ENCODE measurements at regions not wholly inside any gene's neighbourhood (a gene's known extent, or its start where the extent isn't known, plus 50 kb on each side); places are given as distances from the start of the nearest gene placed in this dataset.

DNA sequence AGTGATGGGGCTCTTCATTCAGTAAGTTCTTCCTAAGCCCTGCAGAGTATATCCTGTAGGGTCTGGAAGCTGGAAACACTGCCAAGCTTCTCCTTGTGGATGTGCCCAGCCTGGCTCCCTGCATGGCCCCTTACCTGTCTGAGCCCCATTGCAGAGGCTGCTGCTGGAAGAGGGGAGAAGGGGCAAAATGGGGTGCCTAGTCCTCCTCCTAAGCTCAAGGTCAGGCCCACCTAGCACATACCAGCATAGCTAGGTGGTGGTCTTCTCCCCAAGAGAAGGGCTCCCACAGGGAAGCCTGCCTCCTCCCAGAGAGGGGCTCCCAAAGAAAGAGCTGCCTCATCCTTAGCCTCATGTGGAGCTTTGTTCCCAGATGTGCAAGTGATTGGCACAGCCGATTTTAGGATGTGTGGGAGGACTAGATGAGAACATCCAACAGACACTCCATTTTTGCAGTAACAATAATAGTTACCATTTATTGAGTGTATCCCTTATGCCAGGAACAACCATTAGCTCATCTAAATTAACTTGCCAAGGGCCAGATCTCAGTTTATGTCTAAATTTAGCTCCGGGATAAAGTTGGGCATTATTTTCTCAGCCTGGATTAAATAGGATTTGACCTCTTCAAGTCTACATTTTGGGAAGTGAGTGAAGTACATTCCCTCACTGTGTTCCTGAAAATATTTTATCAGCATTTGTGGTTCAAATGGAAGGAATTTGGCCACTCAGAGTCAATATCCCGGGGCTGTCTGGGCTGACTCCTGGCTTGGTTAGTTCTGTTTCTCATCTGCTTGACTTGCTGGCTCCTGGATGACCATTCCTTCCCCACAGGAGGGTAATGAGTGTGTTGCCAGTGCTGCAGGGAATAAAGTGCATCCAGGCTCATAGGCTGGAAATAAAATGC lies 291.1 kb upstream of the ROPN1 start:
- DNase-seq, result no peak

DNA sequence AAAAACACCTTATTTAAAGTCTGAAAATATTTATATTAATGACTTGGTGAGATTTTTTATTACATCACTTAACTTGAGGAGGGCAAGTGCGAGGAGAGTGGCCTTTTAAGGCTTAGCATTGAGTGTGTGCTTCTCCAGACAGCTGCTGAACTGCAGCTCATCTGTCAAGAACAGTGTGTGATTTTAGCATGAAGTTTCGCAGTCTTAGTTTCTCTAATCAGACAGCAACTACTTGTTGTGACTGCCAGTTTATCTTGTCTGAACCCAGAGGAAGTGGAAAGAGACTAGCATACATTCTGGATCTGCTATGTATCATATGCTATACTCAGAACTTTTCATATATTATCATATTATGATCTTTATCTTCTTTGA lies 291.7 kb upstream of the ROPN1 start:
- no peak for DNase-seq

DNA sequence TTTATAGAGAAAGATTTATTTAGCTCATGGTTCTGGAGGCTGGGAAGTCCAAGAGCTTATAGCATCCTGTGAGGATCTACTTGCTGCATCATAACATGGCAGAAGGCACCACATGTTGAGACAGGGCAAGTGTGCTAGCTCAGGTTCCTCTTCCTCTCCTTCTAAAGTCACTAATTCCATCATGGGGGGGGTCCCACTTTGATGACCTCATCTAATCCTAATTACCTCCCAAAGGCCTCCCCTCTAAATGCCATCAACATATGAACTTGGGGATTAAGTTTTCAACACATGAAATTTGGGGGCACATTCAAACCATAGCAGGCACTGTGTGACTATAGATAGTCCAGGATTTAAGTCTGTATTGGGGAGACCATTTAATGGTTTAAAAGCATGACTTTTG lies 297.1 kb upstream of the ROPN1 start:
- DNase-seq, result no peak

DNA sequence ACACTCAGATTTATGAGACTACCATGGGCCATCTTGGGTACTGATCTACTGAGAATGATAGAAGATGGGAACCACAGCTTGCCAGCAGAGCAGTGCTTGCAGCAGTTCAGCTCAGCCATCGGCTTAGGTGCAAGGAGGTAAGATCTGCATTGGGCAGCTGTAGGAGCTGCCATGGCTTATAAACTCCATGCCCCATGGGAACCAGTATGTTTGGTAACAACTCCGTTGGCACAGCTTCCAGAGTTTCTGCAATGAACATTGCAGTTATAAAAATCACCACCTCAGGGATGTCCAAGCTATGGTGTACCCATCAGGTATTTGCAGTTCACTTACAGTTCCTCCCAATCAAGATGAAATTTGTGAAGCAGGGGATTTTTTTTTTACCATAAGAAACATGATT lies 299.1 kb upstream of the ROPN1 start:
- DNase-seq, result no peak

DNA sequence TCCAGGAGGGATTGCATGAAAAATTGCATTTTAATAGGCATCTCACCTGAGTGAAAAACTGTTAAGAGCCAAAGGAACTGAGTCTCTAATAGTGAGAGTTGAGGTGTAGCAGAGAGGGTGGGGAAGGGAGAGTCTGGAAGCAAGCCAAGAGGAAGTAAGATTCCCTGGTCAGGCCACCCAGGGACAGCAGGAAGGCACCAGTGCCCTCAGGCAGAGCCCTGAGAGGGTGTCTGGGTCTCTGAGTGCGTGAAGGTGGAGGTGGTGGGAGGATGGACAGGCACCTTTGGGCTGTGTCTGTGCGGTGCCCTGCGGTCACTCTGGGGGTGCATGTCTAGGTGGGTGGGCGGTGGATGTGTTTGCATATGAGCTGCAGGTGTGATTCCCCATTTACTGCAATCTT lies 300.4 kb upstream of the ROPN1 start:
- DNase-seq, result peak; percentile 7 to 64 (median 56)

DNA sequence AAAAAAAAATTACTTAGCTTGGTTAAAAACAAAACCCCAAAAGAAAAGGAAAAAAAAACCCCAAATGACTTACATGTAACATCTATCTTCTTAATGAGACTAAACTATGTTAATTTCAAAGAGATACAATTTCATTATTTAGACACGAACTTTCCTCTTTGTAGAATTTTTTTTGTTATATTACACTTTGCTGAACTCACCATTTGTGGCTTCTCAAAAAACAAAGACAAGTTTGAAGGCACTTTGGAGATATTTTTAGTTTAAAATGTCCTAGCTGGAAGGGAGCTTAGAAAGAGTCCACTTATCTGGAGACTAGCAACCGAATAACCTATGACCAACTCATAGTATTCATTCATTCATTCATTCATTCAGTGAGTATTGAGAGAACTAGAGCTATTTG lies 301.7 kb upstream of the ROPN1 start:
- DNase-seq, result no peak

DNA sequence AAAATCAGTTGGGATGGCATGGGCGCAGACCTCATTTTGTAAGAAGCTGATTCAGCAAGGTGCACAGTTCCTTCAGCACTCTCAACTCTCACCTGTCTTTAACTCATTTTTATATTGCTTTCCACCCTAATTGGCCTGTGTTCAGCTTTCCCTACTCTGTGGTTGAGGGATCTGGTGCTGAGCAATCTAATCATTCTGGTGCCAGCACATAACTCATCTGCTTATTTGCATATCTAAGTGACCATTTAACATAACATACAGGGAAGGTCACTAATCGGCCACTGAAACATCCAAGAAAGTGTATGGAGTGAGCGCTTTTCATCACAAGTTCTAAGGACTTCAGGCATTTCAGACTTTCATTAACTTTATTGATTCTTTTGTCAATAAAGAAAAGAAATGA lies 303.4 kb upstream of the ROPN1 start:
- DNase-seq, result peak in 1 of 3 experiments; percentile 7

DNA sequence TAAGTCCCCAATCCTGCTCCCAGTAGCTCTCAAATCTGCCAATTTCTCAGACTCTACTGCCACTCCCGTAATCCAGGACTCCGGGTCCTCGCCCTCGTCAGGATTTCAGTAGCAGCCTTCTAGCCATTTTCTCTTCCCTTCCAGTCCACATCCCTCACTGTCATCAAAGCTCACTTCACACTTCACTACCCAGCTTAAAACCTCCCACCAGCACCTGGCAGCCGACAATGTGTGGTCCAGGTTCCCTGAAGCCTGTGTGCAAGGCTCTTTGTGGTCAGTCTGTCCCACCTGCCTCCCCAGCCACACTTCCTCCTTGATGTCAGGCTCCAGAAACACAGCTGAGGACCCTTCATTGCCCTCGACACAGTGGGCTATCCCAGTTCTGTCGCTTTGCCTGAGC lies 304.5 kb upstream of the ROPN1 start:
- DNase-seq, result peak in 2 of 3 experiments; percentile 15 to 16

DNA sequence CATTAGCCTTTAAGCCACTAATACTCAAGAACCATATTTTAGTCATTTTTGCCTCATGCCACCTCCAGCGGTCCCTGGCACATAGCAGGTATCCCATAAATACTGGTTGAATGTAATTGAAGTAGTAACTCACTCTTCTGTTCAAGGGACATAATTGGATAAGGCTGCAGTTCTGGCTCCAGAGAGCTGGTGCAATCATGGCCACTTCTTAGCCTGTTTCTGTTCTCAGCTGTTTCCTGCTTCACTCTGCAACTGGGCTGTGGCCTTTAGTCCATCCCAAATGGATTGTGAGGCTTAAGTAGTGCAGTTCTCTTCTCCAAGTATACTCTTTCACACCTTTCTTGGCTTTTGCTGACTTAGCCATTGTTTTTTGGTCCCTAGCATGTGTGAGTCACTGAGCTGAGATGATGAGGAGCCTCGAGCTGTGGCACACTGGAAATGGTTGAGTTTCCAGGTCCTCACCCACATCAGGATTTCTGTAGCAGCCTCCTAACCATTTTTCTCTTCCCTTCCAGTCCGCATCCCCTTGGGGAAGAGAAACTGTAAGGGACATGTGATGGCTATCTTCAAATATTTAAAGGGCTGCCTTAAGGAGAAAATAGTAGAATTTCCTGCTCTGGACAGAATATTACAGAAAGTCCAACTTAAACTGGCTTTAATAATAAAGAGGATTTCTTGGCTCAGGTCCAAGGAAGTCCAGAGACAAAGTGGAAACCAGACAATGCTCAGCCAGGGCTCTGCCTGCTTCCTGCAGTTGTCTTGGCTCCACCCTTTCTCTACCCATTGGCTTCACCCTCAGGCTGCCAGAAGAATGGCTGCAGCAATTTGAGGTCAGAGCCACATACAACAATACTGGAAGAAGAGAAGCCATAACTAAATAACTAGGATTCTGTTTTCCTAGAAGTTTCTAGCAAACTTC lies 305.4 kb upstream of the ROPN1 start:
- DNase-seq, result peak in 2 of 3 experiments; percentile 9 to 36

DNA sequence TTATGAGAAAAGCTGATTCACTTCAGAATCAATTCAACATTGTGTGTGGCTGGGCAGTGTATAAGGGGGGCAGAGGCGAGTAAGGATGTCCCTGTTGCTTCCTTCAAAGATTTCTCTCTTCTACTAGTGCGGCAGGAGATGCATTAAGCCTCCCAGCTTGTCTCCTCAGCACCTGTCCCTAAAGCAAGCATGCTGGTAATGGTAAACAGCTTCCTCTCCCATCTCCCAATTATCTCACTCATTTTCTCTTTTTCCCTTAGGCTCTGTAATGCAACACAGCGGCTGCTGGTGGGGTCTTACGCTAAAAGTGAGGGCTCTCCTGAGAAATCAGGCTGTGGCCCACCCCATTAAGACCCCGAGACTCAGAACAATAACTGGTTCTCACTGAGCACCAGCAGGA lies 306.4 kb upstream of the ROPN1 start:
- peak in 1 of 3 experiments; percentile 25 for DNase-seq

DNA sequence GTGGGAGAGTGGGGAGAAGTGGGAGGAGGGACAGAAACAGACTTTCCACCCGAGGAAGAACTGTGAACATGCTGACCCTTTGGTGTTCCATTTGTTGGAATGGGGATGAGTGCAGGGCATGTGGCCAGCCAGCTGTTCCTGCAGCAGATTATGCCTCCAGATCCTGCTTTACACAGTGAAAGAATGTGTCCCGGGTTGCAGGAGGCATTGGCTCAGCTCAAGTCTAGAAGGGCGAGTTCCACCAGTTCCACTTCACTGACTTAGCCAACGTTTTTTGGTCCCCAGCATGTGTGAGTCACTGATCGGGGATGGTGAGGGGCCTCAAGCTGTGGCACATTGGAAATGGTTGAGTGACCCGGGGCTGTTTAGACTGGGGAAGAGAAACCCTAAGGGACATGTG lies 307.0 kb upstream of the ROPN1 start:
- DNase-seq, result no peak

DNA sequence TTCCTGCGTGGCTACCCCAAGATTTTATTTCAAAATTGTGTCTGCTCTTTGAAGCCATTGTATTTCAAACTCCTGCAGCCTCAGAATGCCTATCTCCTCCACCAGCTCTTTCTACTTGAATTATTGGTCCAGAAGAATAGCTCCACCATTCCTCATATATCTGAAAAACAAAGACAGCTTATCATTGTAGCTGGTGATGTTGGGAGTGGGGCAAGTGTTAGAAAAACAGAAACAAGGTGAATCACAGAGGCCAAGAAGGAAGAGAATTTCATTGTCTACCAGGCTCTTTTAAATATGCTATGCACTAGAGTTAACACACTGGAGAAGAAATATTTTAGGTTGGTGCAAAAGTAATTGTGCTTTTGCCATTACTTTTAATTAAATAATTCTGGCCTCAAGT lies 307.9 kb upstream of the ROPN1 start:
- DNase-seq, result no peak

DNA sequence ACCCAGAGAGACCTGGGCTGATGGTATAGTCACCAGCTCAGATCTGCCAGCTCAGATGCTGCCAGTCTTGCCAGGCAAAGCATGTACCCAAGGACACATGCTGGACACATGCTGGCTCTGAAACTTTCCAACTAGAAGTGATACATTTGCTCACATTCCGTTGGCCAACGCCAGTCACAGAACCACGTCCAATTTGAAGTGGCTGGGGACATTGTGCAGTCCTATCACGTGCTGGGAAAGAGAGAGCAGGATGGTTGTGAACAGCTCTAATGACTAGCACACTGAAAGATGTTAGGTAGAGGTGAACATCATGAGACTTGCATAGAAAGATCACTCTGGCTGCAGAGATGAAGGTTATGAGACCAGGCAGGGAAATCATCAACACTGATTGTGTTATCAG lies 308.5 kb upstream of the ROPN1 start:
- no peak for DNase-seq

DNA sequence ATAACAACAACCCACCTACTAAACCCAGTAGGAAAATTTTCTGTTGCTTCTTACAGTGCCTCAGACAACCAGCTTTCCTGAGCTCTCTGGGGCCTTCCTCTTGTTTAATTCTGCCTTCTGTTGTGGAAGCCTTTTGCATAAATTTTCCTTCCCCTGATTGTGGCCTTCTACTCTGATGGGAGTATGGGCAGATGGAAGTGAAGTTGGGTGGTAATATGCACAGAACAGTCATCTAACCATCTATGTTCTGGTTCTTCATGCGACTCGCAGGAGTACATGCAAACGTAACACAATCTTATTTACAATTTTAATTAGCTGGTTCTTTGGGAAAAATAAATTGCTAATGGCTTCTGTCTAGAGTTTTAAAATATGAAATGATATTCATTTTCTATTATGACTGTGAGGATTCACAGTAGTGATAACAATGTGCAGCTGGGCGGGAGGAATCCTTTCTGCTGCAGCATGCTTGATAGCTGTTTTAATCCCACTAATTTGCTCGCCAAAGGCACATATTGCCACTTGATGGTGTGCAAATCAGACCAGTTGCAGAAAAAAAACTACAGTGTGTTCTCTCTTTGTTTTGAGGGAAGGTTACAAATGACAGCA lies 311.5 kb upstream of the ROPN1 start:
- no peak for DNase-seq

DNA sequence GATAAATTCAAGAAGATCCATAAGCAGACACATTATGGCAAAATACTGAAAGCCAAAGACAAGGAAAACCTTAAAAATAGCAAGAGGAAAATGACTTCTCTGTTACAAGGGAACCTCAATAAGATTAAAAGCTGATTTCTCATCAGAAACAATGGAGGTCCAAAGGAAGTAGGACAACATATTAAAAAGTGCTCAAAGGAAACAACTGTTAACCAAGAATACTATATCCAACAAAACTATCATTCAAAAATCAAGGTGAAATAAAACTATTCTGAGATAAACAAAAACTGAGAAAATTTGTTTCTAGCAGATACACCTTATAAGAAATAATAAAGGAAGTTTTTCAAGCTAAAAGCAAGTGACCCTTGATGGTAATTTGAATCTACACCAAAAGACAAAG lies 314.7 kb upstream of the ROPN1 start:
- no peak for DNase-seq

DNA sequence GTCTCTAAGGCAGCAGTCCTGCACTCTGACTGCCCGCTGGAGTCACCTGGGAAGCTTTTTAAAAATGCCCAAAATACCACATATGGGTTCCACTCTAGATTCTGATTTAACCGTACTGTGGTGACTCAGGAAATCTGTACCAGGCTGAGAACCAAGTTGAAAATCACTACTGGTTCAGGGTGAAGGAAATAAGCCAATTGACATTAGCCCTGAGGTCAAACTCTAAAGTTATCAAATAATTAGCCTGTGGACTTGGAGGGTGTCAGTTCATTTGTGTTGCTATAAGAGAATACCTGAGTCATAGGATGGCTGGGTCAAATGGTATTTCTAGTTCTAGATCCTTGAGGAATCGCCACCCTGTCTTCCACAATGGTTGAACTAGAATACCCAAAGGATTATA lies 321.7 kb upstream of the ROPN1 start:
- no peak for DNase-seq

DNA sequence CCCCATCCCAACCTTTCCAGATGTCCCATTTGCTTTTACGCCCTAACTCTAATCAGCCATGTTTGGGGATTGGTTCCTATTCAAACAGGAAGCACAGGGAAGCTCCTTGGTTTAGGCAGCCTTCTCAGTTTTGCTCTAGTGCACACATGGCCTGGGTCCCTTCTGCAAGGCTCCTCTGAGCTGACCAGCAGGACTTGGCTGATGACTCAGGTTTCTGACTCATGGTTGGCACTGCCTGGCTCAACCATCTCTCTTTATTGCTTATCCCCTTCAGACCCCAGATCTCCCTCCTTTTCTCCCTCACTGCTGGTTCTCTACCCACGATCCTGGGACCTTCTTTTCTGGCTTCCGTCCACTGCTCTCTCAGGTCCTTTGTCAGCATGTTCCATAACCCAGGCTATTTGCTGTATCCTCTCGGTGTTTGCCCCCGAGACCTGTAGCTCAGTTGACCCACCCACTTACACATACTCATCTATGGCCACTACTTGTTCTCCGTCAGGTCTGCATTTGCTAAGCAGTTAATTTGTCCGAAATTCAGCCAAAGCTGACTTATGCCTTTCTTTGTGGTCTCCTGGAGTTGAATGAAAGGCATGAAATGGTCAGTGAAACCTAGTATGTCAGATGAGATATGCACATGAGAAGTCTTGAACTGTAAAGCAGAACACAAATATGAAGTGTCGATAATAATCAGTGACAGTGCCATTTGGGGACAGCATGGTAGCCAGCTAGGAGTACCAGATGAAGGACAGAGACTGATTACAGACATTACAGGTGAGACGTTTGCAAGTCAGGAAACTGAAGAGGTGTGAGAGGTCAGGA lies 323.5 kb upstream of the ROPN1 start:
- DNase-seq, result no peak

DNA sequence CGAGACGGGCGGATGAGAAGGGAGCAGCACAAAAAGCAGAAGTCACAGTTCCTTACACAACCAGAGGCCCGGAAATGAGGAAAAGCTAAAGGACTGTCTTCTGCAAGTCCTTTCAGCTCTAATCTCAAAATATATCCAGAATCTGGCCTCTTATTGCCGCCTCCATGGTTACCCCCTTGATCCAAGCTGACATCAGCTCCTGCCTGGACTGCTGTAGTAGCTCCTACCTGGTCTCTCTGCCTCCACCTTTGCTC lies 324.0 kb upstream of the ROPN1 start:
- DNase-seq, result no peak

DNA sequence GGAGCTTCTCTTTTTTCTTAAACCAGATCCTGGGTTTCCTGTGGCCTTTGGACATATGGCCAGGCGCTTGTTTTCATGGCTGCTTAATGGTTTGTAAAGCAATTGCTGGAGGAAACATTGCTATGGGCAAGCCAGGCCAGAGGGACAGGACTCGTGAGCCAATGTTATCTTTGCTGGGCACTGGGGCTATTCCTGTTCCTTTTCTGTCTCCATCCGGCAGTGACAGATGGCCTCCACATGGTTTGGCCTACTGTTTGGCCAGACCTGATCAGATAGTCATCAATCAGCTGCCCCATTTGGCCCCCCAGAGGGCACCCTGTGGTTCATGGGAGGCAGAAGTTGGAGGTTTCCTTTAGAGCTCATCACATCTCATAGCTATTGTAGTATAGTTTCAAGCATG lies 326.1 kb upstream of the ROPN1 start:
- no peak for DNase-seq

DNA sequence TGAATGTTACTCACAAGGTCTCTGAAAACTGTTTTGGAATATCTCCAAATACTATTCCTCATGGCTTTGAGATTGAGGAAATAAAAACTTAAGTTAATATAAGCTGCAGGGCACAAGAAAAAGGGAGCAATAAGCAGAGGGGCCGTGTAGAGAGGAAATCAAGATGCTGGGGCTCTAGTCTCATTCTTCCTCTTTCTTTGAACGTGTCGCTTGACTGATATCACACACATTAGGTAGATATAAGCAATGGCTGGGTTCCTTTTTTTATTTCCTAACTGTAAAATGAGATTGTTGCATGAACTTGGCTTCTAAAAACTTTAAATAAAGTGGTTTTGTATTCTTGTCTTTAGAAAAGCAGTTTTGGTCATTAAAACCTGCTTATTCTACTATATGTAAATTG lies 326.7 kb upstream of the ROPN1 start:
- DNase-seq, result no peak

DNA sequence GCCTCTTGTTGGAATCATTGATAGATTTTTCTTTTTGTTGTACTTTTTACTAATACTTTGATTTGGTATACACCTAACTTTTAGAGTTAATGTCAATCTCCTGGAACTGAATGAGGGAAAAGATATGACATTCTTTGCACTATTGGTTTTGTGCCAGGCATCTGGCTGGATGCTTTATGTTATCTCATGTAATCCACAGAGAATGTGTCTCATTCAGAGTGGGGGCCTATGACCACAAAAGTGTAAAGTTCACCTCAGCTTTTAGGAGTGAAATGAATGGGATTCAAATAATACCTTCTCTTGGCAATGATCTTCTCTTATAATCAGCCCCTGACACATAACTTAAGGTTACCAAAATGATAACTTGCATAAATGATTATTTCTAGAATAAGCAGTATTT lies 329.1 kb upstream of the ROPN1 start:
- no peak for DNase-seq

DNA sequence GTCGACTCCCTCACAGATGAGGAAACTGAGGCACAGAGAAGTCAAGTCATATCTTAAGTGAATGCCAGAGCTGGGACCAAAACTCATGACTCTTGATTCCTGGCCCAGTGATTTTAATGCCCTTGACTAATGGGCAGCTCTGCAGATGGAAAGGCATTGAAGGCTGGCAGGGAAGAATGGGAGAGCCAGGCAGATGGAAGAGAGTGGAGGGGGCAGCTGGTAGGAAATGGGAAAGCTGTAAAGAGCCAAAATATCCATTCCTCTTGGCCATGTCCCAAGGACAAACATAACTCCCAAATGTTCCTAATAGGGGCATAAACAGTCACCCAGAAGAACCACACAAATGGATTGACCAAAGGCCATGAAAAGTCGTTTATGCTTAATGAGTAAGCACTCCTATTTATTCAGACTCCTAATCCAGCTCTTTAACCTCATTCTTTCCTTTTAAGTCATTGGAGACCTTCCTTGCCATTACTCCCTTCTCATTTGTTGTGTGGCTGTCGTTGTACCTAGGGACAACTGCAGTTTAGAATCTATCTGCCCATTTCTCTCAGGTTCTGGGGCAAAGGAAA lies 330.5 kb upstream of the ROPN1 start:
- DNase-seq, result peak in 1 of 3 experiments; percentile 43

DNA sequence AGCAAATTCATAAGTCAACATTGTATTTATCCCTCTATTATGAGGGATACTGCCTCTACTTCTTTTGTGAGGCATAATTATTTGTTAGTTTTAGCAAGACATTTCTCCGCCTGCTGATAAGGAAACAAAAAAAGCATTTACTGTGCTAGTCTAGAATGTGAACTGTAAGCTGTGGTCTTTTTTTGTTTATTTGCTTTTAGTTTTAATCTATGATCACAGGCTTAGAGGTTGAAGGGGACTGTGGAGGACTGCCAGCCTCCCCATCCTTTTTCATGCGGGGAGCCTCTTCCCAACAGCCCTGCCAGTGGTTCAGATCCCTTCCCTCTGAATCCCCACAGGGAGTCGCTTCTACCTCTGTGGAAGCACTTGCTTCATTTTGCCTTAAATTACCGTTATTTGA lies 331.0 kb upstream of the ROPN1 start:
- DNase-seq, result peak in 2 of 3 experiments; percentile 43 to 70
